ENCODE measurements at regions not wholly inside any gene's neighbourhood (a gene's known extent, or its start where the extent isn't known, plus 50 kb on each side); places are given as distances from the start of the nearest gene placed in this dataset.

- no peaks in the 10 kb centered on the region for H3K36me3 ChIP-seq (replicated peaks)
- in situ Hi-C loops (cut with HindIII; ENCODE audit: low pct_ligation_motif_present, low sequenced_read_pairs) = no loop called here
- DNase-seq = no peak
- H3K27me3 ChIP-seq (replicated peaks) = no peaks in the 10 kb centered on the region
- H3K4me3 ChIP-seq (ENCODE audit: low read depth, low read length) = no peak overlapping the region
- H3K27ac ChIP-seq = no peak overlapping the region
- no peak for TF ChIP-seq CTCF (IDR thresholded peaks at IDR 0.05; ENCODE audit: low read depth, low read length, missing control alignments)
Observed at GRCh38 chr6:1127597-1128288, 184.2 kb upstream of the FOXQ1 start.

GRCh38 chr6:1127129-1127528, 184.8 kb upstream of the FOXQ1 start:
- Histone ChIP-seq H3K4me3 (ENCODE audit: low read depth, low read length) (no peak overlapping the region), H3K27me3 (replicated peaks) (no peaks in the 10 kb centered on the region), H3K27ac (no peak overlapping the region), H3K36me3 (replicated peaks) (no peaks in the 10 kb centered on the region)
- in situ Hi-C loops (cut with HindIII; ENCODE audit: low pct_ligation_motif_present, low sequenced_read_pairs) = no loop called here
- no peak for TF ChIP-seq CTCF (IDR thresholded peaks at IDR 0.05; ENCODE audit: low read depth, low read length, missing control alignments)
- no peak for DNase-seq

DNA sequence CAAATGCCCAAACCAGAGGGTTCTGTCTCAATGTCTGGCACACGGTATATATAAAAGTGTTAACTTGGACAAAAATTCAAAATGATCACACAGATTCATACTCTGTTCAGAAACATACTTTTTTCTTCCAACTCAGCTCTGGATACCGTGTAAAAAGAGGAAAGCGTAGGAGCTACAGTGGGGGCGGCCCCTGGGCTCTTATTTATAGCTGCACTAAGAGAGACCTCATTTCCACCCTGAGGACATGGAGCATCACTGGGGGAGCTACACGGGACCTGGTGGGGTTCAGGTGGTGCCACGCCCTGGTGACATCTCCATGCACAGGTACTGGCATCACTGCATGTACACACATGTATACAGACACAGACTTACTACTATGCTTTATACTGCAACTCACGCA, 185.9 kb upstream of the FOXQ1 start:
- no peak overlapping the region for H3K27ac ChIP-seq
- no peak for DNase-seq
- H3K4me3 ChIP-seq (ENCODE audit: low read depth, low read length) = no peak overlapping the region
- TF ChIP-seq CTCF (IDR thresholded peaks at IDR 0.05; ENCODE audit: low read depth, low read length, missing control alignments) = no peak
- in situ Hi-C loops (cut with HindIII; ENCODE audit: low pct_ligation_motif_present, low sequenced_read_pairs) = no loop called here
- H3K36me3 ChIP-seq (replicated peaks) = no peaks in the 10 kb centered on the region
- no peaks in the 10 kb centered on the region for H3K27me3 ChIP-seq (replicated peaks)

GRCh38 chr6:1125297-1125696, 186.6 kb upstream of the FOXQ1 start:
- TF ChIP-seq CTCF (IDR thresholded peaks at IDR 0.05; ENCODE audit: low read depth, low read length, missing control alignments) = no peak
- in situ Hi-C loops (cut with HindIII; ENCODE audit: low pct_ligation_motif_present, low sequenced_read_pairs) = no loop called here
- no peak for DNase-seq
- Histone ChIP-seq H3K27me3 (replicated peaks) (no peaks in the 10 kb centered on the region), H3K36me3 (replicated peaks) (no peaks in the 10 kb centered on the region), H3K27ac (no peak overlapping the region), H3K4me3 (ENCODE audit: low read depth, low read length) (no peak overlapping the region)

GRCh38 chr6:1124885-1125284, 187.0 kb upstream of the FOXQ1 start:
- in situ Hi-C loops (cut with HindIII; ENCODE audit: low pct_ligation_motif_present, low sequenced_read_pairs) = no loop called here
- no peaks in the 10 kb centered on the region for H3K36me3 ChIP-seq (replicated peaks)
- DNase-seq = no peak
- no peak overlapping the region for H3K4me3 ChIP-seq (ENCODE audit: low read depth, low read length)
- TF ChIP-seq CTCF (IDR thresholded peaks at IDR 0.05; ENCODE audit: low read depth, low read length, missing control alignments) = no peak
- no peak overlapping the region for H3K27ac ChIP-seq
- H3K27me3 ChIP-seq (replicated peaks) = no peaks in the 10 kb centered on the region
